GM19025 (cell line): ENCODE measurements at regions not wholly inside any gene's neighbourhood (a gene's known extent, or its start where the extent isn't known, plus 50 kb on each side); places are given as distances from the start of the nearest gene placed in this dataset.
A peak's percentile ranks its signal among the peaks of the same experiment; 100 is the strongest.
"Not testable (repeated sequence)": the region's sequence is repeated elsewhere in the genome, so short reads cannot be mapped to it uniquely, and the experiment has no call there.

Experiments used
- ATAC-seq: cut with Tn5 transposase; IDR thresholded peaks from one replicate; pipeline ENCODE4 v1.9.1; 2021; ENCODE audit warnings: mild to moderate bottlenecking, low read depth, moderate library complexity; ENCODE audit not compliant: unreplicated experiment

DNA sequence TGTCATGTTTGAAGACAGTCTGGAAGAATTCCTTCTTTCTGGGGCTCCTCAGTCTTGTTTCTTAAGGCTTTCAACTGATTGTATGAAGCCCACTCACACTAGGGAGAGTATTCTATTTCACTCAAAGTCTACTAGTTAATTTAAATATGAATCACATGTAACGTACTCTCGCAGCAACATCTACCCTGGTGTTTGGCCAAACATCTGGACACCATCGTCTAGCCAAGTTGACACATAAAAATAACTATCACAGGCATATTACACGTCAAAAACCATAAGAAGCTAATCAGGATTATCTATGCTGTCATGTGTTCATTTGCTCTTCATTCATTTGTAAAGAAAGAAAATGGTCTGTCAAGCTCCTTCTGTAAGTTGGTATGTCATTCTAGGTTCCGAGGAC, 787.4 kb downstream of the KCNJ2 start:
- no peak for ATAC-seq

DNA sequence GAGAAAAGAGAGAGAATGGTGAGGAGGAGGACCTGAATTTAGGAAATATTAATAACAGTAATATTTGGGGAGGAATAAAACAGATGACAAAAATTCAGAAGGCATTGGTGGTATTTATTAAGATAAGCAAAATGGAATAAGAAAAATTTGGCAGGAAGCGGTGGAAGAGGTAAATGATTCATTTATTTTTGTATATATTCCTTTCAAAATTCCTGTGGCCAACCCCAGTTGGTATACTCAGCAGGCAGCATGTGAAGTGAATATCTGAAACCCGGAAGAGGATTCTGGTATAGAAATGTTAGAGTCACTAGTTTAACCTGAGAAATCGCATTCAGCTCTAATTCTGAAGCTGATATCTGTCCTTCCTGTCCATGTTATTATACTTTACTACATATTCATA, 792.0 kb downstream of the KCNJ2 start:
- no peak for ATAC-seq

DNA sequence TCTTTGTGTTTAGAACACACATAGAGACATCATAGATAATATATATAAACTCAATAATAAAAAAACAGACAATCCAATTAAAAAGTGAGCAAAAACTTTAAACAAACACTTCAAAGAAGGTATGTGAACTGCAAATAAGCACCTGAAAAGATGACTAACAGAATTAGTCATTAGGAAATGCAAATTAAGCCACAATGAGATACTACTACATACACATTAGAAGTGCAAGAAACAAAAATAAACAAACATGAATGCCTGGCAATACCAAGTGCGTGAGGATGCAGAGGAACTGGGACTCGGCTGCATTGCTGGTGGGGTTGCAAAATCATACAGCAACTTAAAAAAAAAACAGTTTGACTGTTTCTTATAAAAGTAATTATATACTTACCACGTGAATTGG, 799.0 kb downstream of the KCNJ2 start:
- ATAC-seq, result no peak

DNA sequence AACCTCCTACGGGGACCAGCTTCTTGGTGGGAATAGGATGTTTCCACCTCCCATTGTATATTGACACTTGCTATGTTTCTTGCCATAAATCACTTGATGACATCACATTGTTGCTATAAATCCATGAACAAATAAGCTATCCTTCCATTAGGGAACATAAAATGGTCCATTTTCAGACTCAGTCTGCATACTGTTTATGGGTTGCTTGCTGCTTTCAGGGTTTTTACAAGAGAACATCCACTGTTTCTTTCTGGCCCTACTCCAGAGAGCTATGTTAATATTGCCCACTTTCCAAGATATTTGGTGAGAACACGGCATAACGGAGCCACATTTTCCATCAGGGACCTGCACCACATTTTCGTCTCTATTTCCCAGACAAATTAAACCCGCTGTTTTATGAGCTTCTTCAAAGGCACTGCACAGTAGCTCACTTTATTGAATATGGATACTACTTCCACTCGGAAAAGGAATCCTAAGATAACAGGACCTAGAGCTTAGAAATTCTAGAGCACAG, 800.2 kb downstream of the KCNJ2 start:
- no peak for ATAC-seq

DNA sequence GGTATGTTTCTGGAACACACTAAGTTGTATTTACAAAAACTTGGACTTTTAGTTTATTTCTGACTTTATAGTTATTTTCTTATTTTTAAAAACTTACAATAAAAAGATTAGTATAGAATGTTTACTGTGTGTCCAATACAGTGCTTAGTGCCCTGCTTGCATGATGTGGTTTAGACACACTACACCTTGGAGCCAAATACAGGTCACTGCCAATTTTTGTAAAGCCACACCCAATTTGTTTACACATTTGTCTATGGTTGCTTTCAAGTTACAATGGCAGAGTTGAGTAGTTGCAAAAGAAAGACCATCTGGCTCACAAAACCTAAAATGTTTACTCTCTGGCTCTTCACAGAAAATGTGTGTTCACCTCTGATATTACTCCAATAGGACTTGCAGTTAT, 807.1 kb downstream of the KCNJ2 start:
- no peak for ATAC-seq

DNA sequence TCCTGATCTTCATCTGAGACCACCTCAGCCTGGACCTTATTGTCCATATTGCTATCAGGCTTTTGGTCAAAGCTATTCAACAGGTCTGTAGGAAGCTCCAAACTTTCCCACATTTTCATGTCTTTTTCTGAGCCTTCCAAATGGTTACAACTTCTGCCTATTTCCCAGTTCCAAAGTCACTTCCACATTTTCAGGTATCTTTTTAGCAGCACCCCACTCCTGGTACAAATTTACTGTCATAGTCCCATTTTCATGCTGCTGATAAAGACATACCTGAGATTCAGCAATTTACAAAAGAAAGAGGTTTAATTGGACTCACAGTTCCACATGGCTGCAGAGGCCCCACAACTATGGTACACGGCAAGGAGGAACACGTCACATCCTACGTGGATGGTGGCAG, 815.5 kb downstream of the KCNJ2 start:
- no peak for ATAC-seq

DNA sequence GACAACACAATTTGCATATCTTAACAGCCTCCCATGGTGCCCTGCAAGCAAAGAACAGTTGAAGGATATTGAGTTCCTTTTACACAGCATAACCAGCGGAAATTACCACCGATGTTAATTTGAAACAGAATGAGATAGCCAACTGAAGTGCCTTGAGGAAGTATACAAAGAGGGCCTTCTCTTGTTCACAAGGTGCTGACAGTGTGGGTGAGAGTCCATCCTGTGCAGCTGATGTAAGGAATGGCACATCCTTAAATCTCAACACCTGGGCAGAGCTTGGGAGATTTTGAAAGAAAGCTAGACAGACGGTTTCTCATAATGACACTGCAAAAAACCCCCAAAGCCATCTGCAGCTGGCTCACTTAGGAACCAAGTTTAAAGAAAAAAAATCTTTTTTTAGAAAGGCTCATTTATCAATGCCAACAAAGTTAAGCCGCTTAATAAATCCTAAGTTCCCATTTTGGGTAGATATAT, 818.6 kb downstream of the KCNJ2 start:
- peak; percentile 74 for ATAC-seq

DNA sequence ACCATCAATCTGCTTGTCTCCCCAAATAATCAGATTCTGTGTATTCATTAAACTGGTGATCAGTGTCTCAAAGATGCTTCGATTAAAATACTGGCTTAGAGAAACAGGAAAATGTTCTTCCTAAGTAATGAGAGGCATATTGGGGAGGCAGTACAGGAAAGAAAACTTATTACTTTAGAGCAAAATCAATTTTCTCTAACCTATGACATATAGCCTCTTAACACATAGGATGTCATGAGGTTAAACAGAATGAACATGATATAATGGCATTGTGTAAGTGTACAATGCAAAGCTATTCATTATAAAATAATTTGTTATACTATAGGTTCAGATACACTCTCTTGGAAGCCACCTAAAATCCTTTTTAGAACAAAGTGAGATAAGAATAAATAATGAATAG, 819.3 kb downstream of the KCNJ2 start:
- no peak for ATAC-seq

DNA sequence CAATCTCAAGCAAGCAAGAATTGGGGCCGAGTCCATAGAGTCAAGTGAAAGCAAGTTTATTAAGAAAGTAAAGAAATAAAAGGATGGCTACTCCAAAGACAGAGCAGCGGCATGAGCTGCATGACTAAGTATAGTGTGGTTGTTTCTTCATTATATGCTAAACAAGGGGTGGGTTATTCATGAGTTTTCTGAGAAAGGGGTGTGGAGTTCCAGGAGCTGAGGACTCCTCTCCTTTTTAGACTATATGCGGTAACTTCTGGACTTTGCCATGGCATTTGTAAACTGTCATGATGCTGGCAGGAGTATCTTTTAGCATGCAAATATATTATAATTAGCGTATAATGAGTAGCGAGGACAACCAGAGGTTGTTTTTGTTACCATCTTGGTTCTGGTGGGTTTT, 819.9 kb downstream of the KCNJ2 start:
- no peak for ATAC-seq

DNA sequence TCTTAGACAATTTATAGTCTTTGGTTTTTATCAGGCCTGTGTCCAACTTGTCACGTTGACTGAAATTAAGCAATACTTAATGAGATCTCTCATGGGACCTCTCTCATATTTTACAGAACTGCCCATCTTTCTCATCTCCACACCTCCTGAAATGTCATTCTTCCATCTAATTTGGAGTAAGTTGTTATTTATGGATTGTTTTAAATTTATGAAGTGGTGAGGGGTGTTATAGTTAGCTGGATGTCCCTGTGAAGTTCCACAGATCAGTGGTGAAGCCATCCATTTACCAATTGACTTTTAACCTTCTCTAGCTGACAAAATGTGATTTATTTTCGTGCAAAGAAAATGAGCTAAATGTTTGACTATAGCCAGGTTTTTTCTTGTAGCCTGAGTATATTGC, 824.9 kb downstream of the KCNJ2 start:
- no peak for ATAC-seq

DNA sequence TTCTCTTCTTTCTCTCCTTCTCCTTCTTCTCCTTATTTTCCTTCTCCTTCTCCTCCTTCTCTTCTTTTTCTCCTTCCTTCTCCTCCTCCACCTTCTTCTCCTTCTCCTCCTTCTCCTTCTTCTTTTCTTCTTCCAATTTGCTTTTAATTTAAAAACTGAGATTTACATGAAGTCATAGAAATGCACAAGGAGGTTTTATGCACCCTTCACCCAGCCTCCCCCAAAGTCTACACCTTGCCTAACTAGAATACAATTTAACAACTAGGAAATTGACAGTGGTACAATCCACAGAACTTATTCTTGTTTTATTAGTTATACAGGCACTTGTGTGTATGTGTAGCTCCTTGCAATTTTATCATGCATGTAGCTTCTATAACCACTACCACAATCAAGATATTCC, 826.7 kb downstream of the KCNJ2 start:
- ATAC-seq, result no peak

DNA sequence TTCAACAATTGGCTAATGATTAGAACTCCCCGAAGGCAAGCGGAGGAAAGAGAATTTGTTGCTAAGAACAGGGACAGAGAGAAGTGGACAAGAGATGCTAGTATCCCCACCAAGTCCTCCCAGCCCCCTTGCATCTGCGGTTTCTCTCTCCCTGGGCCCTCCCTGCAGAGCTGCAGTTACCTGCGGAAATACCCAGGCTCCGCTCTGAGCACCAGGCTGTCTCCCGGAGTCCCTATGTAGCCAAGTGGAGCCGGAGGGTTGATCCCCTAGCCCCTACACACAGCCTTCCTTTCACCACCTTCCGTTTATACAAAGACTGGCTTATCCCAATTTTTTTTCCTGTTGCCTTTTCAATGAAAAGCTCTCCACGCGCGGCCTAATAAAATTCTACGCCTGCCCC, 834.4 kb downstream of the KCNJ2 start:
- ATAC-seq, result no peak

DNA sequence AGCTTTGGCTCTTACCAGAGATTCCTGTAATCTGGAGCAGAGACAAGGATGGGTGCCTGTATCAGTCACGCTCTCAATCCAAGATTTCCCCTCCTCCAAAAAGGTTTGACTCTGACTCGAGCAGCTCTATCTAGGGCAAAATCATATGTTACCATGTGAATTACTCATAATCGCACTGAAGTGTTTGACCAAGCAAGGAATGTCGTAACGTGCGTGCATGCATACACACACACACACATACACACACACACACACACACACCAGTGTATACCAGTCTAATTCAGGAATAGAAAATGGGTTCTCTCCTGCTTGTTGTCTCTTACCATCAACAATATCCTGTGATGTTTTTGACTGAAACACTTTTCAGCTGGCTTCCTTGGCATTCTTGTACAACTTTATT, 835.1 kb downstream of the KCNJ2 start:
- no peak for ATAC-seq

DNA sequence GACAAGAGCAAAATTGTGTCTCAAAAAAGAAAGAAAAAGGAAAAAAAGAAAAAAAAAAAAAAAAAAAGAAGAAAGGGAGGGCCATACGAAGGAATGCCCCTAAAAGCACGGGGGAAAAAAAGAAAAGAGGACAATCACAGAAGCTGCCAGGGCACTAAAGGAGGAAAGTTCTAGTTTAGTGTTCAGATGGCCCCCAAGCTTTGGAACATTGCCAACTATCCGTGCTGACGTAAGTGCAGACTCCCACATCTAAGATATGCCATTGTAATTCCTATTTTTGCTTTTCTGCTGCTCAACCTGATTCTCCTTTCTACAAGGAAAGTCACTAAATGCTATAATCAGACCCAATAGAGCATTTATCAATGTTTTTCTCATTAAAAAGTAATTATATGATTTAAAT, 842.1 kb downstream of the KCNJ2 start:
- no peak for ATAC-seq

DNA sequence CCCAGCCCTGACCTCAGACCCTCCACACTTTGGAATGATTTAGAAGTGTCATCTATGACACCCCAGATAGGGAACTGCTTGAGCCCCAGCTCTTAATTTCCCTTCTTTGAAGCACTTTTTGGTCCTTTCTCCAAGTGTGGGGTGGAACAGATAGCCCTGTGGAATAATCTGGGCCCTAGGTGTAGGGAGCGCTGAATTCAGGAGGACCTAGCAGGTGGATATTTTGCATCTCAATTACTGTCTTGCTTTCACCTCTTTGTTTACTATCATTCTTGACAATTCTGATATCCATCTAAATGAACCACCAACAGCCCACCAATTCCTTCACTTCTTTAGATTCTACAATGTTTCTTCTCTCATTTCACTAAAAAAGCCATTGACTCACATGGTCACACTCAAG, 850.4 kb downstream of the KCNJ2 start:
- no peak for ATAC-seq

DNA sequence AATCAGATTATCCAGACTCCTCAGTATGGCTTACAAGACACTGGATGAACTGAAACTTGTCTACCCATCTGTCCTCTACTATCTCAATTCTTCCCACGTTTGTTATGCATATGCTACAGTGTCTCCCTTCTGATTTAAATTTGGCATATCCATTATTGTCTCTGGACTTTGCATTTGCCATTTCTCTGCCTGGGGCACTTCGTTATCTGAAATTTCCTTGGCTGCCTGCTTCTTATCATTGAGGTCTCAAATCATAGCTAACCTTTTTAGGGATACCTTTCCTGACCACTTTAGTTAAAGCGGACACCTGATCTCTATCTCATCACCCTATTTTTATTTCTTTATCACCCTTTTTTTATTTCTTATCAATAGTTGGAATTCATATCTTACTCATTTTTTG, 853.4 kb downstream of the KCNJ2 start:
- ATAC-seq, result no peak

DNA sequence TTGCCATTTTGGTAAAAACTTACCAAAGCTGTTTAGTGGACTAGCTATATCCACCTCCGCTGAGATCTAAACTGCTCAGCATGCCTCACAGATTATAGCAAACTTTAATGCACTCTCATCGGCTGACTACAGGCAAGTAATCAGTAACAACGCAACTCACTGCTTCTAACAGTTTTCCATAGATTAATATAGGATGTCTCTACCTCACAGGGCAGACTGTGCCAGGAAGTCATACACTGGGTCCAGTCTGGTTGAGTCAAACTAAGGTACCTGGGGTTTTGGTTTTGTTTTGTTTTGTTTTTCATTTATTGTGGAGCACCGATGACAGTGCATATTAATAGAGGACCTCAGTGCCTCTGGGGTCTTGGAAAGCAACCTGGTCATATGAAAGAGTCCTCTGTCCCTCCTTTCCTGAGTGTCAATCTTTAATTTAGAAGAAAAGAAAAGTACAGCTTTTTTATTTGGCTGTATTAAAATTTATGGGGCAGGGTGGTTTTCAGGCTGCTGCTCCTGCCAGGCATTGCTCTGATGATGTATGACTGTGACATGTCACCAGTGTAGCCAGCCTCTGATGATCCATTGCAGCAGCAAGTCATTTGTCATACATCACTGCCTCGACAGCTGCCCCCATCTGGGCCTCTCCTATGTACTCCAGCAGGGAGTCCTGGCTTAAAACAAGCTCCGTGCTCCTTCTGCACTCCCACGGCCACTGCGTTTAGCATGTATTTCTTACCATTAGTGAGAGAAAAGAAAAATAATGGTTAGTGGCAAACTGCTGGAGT, 854.1 kb downstream of the KCNJ2 start:
- ATAC-seq, result no peak

DNA sequence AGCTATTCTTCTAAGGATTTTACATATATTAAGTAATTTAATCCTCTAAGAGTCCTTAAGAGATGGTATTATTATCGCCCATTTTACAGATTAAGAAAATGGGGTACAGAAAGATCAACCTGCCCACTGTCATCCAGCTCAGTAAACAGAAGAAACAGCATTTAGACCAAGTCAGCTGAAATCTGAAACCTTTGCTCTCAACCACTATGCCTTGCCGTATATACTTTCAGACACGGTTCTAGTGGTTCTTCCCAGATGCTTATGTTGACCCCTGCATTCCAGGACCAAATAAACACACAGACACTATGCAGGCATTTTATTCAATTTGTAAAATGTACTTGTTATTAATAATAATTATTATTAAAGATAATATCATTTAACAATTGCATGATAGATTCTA, 854.8 kb downstream of the KCNJ2 start:
- ATAC-seq, result no peak

DNA sequence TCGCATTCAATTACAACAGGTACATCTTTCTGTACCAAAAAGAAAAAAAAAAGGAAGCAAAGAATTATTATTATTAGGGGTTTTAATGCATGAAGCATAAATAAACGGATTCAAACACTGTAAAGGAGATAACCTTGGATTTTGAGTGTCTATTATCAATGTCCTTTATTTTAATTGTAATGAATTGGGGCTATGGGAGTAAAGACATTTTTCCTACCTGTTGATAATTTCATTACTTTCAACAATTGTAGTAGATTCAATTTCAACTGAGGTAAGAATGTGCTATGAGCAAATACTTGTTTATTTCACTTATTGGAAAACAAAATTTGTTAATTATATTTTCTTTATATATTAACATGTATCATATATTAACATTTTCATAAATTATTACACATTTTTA, 855.6 kb downstream of the KCNJ2 start:
- no peak for ATAC-seq

DNA sequence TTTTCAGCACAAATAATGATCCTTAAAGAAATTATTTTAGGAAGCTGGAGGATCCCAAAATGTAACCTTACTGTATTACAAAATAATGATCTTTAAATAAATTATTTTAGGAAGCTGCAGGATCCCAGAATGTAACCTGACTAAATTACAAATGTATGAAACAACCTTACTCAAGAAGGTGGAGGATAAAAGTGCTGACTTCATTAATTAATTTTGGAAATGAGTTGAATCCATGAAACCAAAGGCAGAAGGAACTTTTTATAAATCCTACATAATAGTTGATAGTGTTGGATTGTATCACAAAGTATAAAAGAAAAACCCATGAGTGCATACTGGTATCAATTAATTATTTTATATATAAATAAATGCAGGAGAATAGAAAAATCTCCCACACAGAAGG, 859.9 kb downstream of the KCNJ2 start:
- ATAC-seq, result no peak

DNA sequence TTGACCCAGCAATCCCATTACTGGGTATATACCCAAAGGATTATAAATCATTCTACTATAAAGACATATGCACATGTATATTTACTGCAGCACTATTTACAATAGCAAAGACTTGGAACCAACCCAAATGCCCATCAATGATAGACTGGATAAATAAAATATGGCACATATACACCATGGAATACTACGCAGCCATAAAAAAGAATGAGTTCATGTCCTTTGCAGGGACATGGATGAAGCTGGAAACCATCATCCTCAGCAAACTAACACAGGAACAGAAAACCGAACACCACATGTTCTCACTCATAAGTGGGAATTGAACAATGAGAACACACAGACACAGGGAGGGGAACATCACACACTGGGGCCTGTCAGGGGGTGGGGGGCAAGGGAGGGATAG, 862.0 kb downstream of the KCNJ2 start:
- not testable (repeated sequence) for ATAC-seq

DNA sequence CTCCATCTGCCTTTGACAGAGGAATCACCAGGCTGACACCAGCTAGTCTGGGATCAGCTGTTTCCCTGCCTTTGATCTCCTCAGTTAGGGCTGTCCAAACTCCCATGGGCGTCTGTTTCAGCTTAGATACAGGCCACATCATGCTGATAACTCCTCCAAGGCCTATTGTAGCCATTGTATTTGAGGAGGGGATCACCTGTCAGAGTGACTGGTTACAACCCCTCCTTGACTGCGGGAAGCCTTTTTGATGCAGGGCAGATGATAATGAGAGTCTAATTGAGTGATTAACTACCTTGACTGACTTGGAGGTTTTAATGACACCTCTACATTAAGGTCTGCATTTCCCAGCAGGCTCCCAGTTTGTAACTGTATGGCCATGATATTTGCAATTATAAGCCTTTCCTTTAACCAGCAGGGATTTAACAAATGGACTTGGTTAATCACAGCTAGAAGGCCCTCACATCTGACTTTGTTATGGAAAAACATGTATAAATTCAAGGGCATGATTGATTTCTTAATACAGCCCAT, 863.5 kb downstream of the KCNJ2 start:
- no peak for ATAC-seq
